H1 (cell line): ENCODE measurements at regions not wholly inside any gene's neighbourhood (a gene's known extent, or its start where the extent isn't known, plus 50 kb on each side); places are given as distances from the start of the nearest gene placed in this dataset.

Source experiments
- HDAC2 ChIP-seq, 2 experiments: fragments of 300-600 bp in 1 of 2; sonication (generic) in 1 of 2; IDR thresholded peaks; 2 replicates each; pipeline ENCODE4 v1.6.1; 2011 to 2012; ENCODE audit warnings: low read depth in 2 of 2, low read length in 2 of 2, mild to moderate bottlenecking in 2 of 2, moderate library complexity in 2 of 2, borderline replicate concordance in 1 of 2, inconsistent platforms in 1 of 2
- KDM1A ChIP-seq: fragments of 200-600, 300-600 bp; sonication (generic); IDR thresholded peaks from 2 replicates; pipeline ENCODE4 v1.7.1; 2016; ENCODE audit warnings: mild to moderate bottlenecking, low read length, borderline replicate concordance
- POLR2A ChIP-seq, 2 experiments: IDR thresholded peaks; 1 replicate in 1 of 2; 2 replicates in 1 of 2; pipeline ENCODE4 v1.6.1; 2011; ENCODE audit warnings: low read depth in 2 of 2, low read length in 2 of 2, mild to moderate bottlenecking in 2 of 2; ENCODE audit errors: control extremely low read depth in 1 of 2
- RFX5 ChIP-seq: IDR thresholded peaks from 2 replicates; pipeline ENCODE4 v1.6.1; 2011; ENCODE audit warnings: low read depth, low read length, improper control_type of control experiment, borderline replicate concordance
- SIRT6 ChIP-seq: IDR thresholded peaks from one replicate; pipeline ENCODE4 v1.7.1; 2012; ENCODE audit warnings: low read length, inconsistent platforms
- TCF12 ChIP-seq: IDR thresholded peaks from 2 replicates; pipeline ENCODE4 v1.6.1; 2011; ENCODE audit warnings: low read depth, mild to moderate bottlenecking, low read length

DNA sequence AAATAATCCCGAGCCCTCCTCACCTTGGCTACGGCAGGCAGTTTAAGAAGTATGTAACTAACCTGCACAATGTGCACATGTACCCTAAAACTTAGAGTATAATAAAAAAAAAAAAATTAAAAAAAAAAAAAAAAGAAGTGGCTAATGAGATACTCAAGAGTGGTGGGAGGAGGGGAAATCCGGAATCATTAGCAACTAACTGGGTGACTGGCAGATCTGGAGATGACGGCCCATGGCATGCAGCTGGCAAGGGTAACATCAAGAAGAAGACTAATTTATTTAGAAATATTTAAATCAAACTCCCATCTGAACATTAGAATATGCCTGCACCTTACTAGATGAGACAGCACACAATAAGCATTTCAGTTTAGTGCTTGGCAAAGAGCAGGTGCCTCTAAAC lies 52.3 kb upstream of the TMCC3 start (continued):
- TF ChIP-seq POLR2A (IDR thresholded peaks at IDR 0.05; ENCODE audit: control extremely low read depth in 1 of 2, low read depth in 2 of 2, low read length in 2 of 2) (no peak), HDAC2 (IDR thresholded peaks at IDR 0.05; ENCODE audit: borderline replicate concordance in 1 of 2, low read depth in 2 of 2, low read length in 2 of 2) (no peak), SIRT6 (no peak), TCF12 (no peak), RFX5 (no peak), KDM1A (no peak)
